Peyer's patch (tissue), 4 donors: ENCODE measurements at regions not wholly inside any gene's neighbourhood (a gene's known extent, or its start where the extent isn't known, plus 50 kb on each side); places are given as distances from the start of the nearest gene placed in this dataset.
"Not testable (repeated sequence)": the region's sequence is repeated elsewhere in the genome, so short reads cannot be mapped to it uniquely, and the experiment has no call there.

Experiments used
- DNase-seq, 3 donors: peaks; one replicate each; pipeline ENCODE4 v3.0.0-alpha.2; 2017 to 2019
- H3K27ac ChIP-seq, 4 donors: fragments of 200-600 bp; sonication (generic); one replicate each; pipeline ENCODE4 v1.5.1; 2016 to 2019
- H3K27me3 ChIP-seq, 2 donors: fragments of 200-600 bp; sonication (generic); one replicate each; pipeline ENCODE4 v1.5.1; 2019
- H3K36me3 ChIP-seq, 3 donors: fragments of 200-600 bp; sonication (generic); one replicate each; pipeline ENCODE4 v1.5.1; 2016 to 2019
- H3K4me1 ChIP-seq, 4 donors: fragments of 200-600 bp; sonication (generic); one replicate each; pipeline ENCODE4 v1.5.1; 2016 to 2019
- H3K4me3 ChIP-seq, 4 donors: fragments of 200-600 bp; sonication (generic); 1 replicate in 3 of 4; 2 replicates in 1 of 4; pipeline ENCODE4 v1.5.1; 2016 to 2019; ENCODE audit warnings: mild to moderate bottlenecking in 1 of 4
- H3K9me3 ChIP-seq, 4 donors: fragments of 200-600 bp; sonication (generic); one replicate each; pipeline ENCODE4 v1.5.1; 2016 to 2019; ENCODE audit warnings: mild to moderate bottlenecking in 1 of 4
- POLR2A ChIP-seq, 2 donors: fragments of 450-650 bp; IDR thresholded peaks; one replicate each; pipeline ENCODE4 v1.5.1; 2017; ENCODE audit warnings: antibody characterized with exemption in 2 of 2, mild to moderate bottlenecking in 2 of 2, moderate library complexity in 2 of 2
- TF ChIP-seq, protein P1 (sequence below), 6 experiments: fragments of 450-650 bp in 4 of 6; fragments of 200-600 bp in 2 of 6; sonication (generic) in 1 of 6; IDR thresholded peaks; one replicate each; pipeline ENCODE4 v1.5.1; 2017 to 2019; ENCODE audit warnings: antibody characterized with exemption in 6 of 6, mild to moderate bottlenecking in 3 of 6, moderate library complexity in 1 of 6

DNA sequence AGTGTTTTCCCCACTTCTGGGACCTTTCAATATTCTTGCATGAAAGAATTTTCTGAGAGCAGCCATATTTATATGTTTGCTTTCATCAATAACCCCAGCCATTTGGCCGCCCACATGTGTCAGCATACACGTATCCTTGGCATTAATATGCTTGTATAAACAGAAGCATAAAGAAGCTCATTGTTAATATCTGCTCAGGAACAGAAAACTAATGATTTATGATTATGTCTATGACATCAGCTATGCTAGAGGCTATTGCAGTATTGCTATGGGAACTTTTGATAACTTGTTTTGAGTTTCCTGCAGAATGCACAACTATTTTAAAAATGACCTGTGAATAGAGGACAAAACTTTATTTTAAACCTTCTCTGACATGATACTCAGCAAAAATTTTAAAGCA lies 300.9 kb upstream of the MTPN start:
- H3K36me3 ChIP-seq: no peaks in the 10 kb centered on the region
- no peaks in the 10 kb centered on the region for H3K27me3 ChIP-seq
- H3K9me3 ChIP-seq: peaks cover 0 to 2% (median 0%) of the 10 kb centered on the region in 4 donors
- no peak for TF ChIP-seq POLR2A (IDR thresholded peaks at IDR 0.05)
- TF ChIP-seq, protein P1, sequence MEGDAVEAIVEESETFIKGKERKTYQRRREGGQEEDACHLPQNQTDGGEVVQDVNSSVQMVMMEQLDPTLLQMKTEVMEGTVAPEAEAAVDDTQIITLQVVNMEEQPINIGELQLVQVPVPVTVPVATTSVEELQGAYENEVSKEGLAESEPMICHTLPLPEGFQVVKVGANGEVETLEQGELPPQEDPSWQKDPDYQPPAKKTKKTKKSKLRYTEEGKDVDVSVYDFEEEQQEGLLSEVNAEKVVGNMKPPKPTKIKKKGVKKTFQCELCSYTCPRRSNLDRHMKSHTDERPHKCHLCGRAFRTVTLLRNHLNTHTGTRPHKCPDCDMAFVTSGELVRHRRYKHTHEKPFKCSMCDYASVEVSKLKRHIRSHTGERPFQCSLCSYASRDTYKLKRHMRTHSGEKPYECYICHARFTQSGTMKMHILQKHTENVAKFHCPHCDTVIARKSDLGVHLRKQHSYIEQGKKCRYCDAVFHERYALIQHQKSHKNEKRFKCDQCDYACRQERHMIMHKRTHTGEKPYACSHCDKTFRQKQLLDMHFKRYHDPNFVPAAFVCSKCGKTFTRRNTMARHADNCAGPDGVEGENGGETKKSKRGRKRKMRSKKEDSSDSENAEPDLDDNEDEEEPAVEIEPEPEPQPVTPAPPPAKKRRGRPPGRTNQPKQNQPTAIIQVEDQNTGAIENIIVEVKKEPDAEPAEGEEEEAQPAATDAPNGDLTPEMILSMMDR (IDR thresholded peaks at IDR 0.05): no peak
- no peaks in the 10 kb centered on the region for H3K4me1 ChIP-seq
- DNase-seq: no peak
- H3K27ac ChIP-seq: no peak overlapping the region
- no peak overlapping the region for H3K4me3 ChIP-seq

DNA sequence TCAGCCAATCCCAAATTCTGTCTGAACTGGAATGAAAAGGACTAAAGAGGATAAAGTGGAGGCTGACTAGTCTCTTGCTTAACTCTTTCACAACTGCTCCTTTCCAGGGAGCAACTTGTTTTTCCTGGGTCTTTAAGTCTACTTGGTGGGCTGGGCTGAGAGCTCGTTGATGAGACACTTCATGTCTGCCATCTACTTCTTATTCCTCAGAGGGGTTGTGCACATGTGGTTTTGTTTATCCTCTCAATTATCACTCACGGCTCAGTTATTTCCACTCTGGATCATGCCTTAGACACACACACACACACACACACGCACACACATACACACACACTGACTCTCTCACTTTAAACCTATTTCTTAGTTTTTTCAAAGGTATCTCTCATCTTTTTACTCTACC lies 298.6 kb upstream of the MTPN start:
- TF ChIP-seq, protein P1 (IDR thresholded peaks at IDR 0.05): no peak
- no peak for TF ChIP-seq POLR2A (IDR thresholded peaks at IDR 0.05)
- Histone ChIP-seq H3K4me3 (no peak overlapping the region), H3K9me3 (peaks cover 0 to 2% (median 0%) of the 10 kb centered on the region in 4 donors), H3K27ac (no peak overlapping the region), H3K36me3 (no peaks in the 10 kb centered on the region), H3K4me1 (no peaks in the 10 kb centered on the region), H3K27me3 (no peaks in the 10 kb centered on the region)
- no peak for DNase-seq

DNA sequence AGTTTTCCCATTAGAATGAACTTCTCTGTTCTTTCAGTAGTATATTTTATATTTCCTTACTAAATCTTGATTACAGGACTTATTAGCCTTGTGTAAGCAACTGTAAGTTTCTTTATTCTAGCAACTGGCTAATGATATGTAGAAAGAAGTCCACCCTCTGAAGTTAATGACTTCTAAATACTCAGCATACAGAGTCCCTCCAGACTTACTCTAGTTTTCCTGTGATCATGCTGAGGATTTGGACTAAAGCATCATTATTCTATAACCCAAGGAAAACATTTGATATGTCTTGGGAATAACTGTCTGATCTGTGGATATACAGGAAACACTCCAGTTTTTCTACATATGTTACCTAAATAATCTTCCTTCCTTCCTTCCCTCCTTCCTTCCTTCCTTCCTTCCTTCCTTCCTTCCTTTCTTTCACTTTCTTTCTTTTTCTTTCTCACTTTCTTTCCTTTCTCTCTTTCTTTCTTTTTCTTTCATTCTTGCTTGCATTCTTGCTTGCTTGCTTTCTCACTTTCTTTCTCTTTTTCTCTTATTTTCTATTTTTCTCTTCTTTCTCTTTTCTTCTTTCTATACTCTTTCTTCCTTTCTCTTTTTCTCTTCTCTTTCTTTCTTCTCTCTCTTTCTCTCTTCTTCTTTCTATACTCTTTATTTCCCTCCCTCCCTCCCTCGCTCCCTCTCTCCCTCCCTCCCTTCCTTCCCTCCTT lies 297.6 kb upstream of the MTPN start:
- TF ChIP-seq, protein P1 (IDR thresholded peaks at IDR 0.05): no peak
- no peak for TF ChIP-seq POLR2A (IDR thresholded peaks at IDR 0.05)
- H3K9me3 ChIP-seq: no peaks in the 10 kb centered on the region
- H3K27ac ChIP-seq: no peak overlapping the region
- DNase-seq: no peak
- no peaks in the 10 kb centered on the region for H3K36me3 ChIP-seq
- no peaks in the 10 kb centered on the region for H3K27me3 ChIP-seq
- no peaks in the 10 kb centered on the region for H3K4me1 ChIP-seq
- H3K4me3 ChIP-seq: no peak overlapping the region

DNA sequence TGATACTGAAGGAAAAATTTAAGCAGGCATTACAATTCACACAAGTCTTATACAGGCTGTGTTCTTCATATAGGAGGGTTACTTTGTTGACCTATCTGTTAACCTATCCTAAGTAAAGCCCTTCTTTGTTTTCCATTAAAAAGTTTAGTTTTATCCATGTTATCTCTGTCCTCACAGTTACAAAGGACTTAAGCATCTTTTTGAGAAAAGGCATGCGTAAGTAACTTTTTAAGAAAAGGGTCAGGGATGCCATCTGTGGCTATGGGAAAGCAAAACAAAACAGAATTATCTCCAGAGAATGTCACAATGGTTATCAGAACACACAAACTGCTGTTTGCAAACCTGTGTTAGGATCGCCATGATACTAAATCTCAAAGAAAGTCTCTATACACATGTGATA lies 295.8 kb upstream of the MTPN start:
- H3K9me3 ChIP-seq: no peaks in the 10 kb centered on the region
- no peaks in the 10 kb centered on the region for H3K27me3 ChIP-seq
- no peaks in the 10 kb centered on the region for H3K4me1 ChIP-seq
- no peak for DNase-seq
- H3K27ac ChIP-seq: no peak overlapping the region
- H3K4me3 ChIP-seq: no peak overlapping the region
- no peaks in the 10 kb centered on the region for H3K36me3 ChIP-seq
- TF ChIP-seq, protein P1 (IDR thresholded peaks at IDR 0.05): no peak
- TF ChIP-seq POLR2A (IDR thresholded peaks at IDR 0.05): no peak

DNA sequence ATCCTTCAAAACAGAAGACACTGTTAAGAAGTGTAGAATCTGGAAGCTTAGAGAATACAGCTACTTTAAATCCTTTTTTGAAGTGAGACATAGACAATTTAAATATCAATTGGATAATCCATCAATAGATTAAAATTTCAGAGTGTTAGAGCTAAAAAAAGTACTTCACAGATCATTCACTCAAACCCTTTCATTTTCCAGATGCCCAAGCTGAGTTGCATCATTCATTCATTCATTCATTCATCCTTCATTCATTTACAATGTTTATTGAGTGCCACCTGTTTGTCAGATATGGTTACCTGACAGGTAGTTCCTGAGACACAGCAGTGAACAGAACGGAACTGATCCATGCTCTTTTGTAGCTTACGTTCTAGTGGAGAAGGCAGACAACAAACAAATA lies 290.7 kb upstream of the MTPN start:
- Histone ChIP-seq H3K27me3 (no peaks in the 10 kb centered on the region), H3K27ac (no peak overlapping the region), H3K36me3 (no peaks in the 10 kb centered on the region), H3K9me3 (no peaks in the 10 kb centered on the region), H3K4me1 (no peaks in the 10 kb centered on the region), H3K4me3 (no peak overlapping the region)
- DNase-seq: no peak
- TF ChIP-seq, protein P1 (IDR thresholded peaks at IDR 0.05): no peak
- TF ChIP-seq POLR2A (IDR thresholded peaks at IDR 0.05): no peak

DNA sequence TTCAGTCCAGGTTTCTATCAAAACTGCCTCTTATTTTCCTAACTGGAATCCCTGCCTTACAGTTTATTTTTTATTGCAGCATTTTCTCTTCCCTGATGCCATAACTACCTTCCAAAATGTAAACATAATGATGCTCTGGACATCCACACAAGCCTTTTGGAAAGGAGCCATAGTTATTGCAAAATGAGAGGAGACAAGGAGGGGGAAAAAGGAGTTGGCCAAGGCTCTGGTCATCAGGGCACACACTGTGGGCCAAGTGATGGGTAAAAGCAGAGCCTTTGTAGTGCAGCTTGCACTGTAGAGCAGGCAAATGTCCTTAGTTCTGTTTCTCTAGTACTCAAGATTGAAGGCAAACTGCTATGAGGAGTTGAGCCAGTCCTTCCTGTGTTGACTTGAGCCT lies 289.3 kb upstream of the MTPN start:
- TF ChIP-seq, protein P1 (IDR thresholded peaks at IDR 0.05): no peak
- TF ChIP-seq POLR2A (IDR thresholded peaks at IDR 0.05): no peak
- DNase-seq: no peak
- Histone ChIP-seq H3K36me3 (no peaks in the 10 kb centered on the region), H3K4me3 (no peak overlapping the region), H3K27ac (no peak overlapping the region), H3K9me3 (no peaks in the 10 kb centered on the region), H3K4me1 (no peaks in the 10 kb centered on the region), H3K27me3 (no peaks in the 10 kb centered on the region)

DNA sequence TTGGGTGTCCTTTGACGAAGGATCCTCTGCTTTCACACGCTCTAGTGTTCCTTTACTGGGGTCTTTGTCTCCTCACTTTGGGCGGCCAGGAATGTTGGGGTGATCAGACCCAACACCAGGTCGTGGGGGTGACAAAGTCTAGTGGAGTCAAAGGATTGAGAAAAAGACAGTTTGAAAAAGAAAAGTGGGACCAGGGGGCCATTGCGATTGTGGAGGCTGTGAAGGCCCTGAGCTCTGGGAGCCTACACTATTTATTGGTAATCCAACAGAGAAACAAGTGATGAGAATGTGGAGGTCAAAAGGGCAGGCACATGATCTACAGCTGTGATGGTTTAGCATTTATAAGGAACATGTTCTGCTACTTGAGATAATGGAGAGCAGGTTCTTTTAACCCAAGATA lies 287.1 kb upstream of the MTPN start:
- not testable (repeated sequence) for H3K36me3 ChIP-seq, H3K9me3 ChIP-seq, H3K4me1 ChIP-seq, H3K4me3 ChIP-seq, H3K27me3 ChIP-seq, DNase-seq, H3K27ac ChIP-seq

DNA sequence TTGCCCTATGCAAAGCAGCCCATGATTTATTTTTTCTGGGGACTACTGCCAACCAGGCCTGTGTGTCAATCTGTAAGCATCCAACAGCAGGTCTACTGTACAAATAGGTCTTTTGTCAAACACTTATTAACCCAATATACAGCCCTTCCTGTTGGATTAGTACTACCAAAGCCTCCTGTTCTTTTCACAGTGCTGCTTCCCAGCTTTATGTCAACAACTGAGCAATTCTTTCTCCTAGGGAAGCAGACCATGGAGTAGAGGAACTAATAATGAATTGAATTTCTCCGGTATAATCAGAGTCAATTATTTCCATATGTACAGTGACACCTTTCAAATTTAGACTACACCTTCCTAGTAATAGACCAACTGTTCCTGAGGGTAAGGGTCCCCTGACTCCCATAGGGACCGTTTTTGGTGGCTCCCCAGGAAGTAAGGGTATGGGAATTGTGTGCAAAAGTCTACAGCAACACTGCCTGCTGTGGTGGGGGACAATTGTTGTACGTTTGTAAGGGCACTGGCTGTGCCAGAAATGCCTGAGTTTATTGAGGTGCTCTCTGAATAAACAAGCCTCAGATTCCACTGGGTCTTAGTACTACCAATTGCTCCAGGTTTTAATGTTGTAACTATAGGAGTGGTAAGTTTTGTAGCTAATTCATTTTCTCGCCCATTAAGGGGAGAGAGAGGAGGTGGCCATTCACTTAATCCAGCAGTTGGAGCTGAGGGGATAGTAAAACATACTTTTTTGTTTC lies 286.1 kb upstream of the MTPN start:
- not testable (repeated sequence) for H3K9me3 ChIP-seq, H3K36me3 ChIP-seq, H3K27me3 ChIP-seq

More for the DNA sequence above, 286.1 kb upstream of the MTPN start:
- not testable (repeated sequence) for H3K4me1 ChIP-seq, DNase-seq, H3K27ac ChIP-seq, H3K4me3 ChIP-seq
